HEK293 (cell line): ENCODE measurements at regions not wholly inside any gene's neighbourhood (a gene's known extent, or its start where the extent isn't known, plus 50 kb on each side); places are given as distances from the start of the nearest gene placed in this dataset.

Experiments
- CTCF ChIA-PET: fragments of 350-600 bp; formaldehyde crosslinking; extraction: SDS; loops from one replicate; lab custom pipeline; 2021; ENCODE audit warnings: antibody characterized with exemption; lab: Yijun Ruan, JAX
- POLR2A ChIA-PET: fragments of 300-600 bp; formaldehyde crosslinking; extraction: SDS; loops from one replicate; lab custom pipeline; 2020; ENCODE audit warnings: antibody characterized with exemption, inconsistent platforms; lab: Yijun Ruan, JAX
- H3K27ac ChIP-seq: fragments of 200-500 bp; sonication (Bioruptor generic); 2 replicates; pipeline ENCODE4 v1.5.1; 2014; ENCODE audit warnings: low read depth, low read length, control low read depth, inconsistent platforms; ENCODE audit errors: extremely low read depth
- H3K36me3 ChIP-seq, 2 experiments: fragments of 200-500 bp in 1 of 2; sonication (Bioruptor generic) in 1 of 2; 1 replicate in 1 of 2; 2 replicates in 1 of 2; pipeline ENCODE4 v1.5.1; 2014 to 2017; ENCODE audit warnings: inconsistent platforms in 2 of 2, low read length in 2 of 2; ENCODE audit not compliant: control insufficient read depth in 2 of 2, insufficient read depth in 1 of 2
- H3K4me1 ChIP-seq: fragments of 200-500 bp; sonication (Bioruptor generic); 2 replicates; pipeline ENCODE4 v1.5.1; 2014; ENCODE audit warnings: mild to moderate bottlenecking, low read length, inconsistent platforms; ENCODE audit not compliant: control insufficient read depth, insufficient read depth
- H3K4me3 ChIP-seq: 2 replicates; pipeline ENCODE4 v1.5.1; 2011; ENCODE audit warnings: low read depth, mild to moderate bottlenecking, control low read depth, low read length, moderate library complexity
- H3K9me3 ChIP-seq: fragments of 200-500 bp; sonication (Bioruptor generic); 2 replicates; pipeline ENCODE4 v1.5.1; 2014; ENCODE audit warnings: low read depth, low read length, inconsistent platforms; ENCODE audit not compliant: control insufficient read depth, insufficient read depth
- ZBTB48 ChIP-seq: fragments of 450-650 bp; formaldehyde crosslinking; IDR thresholded peaks from 2 replicates; pipeline ENCODE4 v1.5.1; 2016; ENCODE audit warnings: missing biosample characterization, missing genetic modification characterization
- ZFP37 ChIP-seq: fragments of 450-650 bp; formaldehyde crosslinking; IDR thresholded peaks from 2 replicates; pipeline ENCODE4 v1.5.1; 2016; ENCODE audit warnings: missing biosample characterization, missing genetic modification characterization
- ZNF169 ChIP-seq: fragments of 450-650 bp; formaldehyde crosslinking; IDR thresholded peaks from 2 replicates; pipeline ENCODE4 v1.5.1; 2016; ENCODE audit warnings: missing biosample characterization, missing genetic modification characterization
- ZNF202 ChIP-seq: fragments of 450-650 bp; formaldehyde crosslinking; IDR thresholded peaks from 2 replicates; pipeline ENCODE4 v1.5.1; 2016; ENCODE audit warnings: missing biosample characterization, missing genetic modification characterization, borderline replicate concordance
- ZNF239 ChIP-seq: fragments of 450-650 bp; formaldehyde crosslinking; IDR thresholded peaks from 2 replicates; pipeline ENCODE4 v1.5.1; 2016; ENCODE audit warnings: missing biosample characterization, missing genetic modification characterization
- ZNF248 ChIP-seq: fragments of 450-650 bp; formaldehyde crosslinking; IDR thresholded peaks from 2 replicates; pipeline ENCODE4 v1.5.1; 2017; ENCODE audit warnings: missing biosample characterization, missing genetic modification characterization
- ZNF350 ChIP-seq: fragments of 450-650 bp; formaldehyde crosslinking; IDR thresholded peaks from 2 replicates; pipeline ENCODE4 v1.5.0; 2017; ENCODE audit warnings: missing biosample characterization, mild to moderate bottlenecking, missing genetic modification characterization
- ZNF555 ChIP-seq: fragments of 450-650 bp; formaldehyde crosslinking; conservative IDR thresholded peaks from 2 replicates; pipeline ENCODE4 v1.5.1; 2017; ENCODE audit warnings: missing biosample characterization, mild to moderate bottlenecking, missing genetic modification characterization, inconsistent platforms
- ZNF596 ChIP-seq: fragments of 450-650 bp; IDR thresholded peaks from 2 replicates; pipeline ENCODE4 v1.5.0; 2018; ENCODE audit warnings: missing biosample characterization, mild to moderate bottlenecking, missing genetic modification characterization, moderate library complexity
- ZNF677 ChIP-seq: fragments of 450-650 bp; IDR thresholded peaks from 2 replicates; pipeline ENCODE4 v1.5.0; 2018; ENCODE audit warnings: missing biosample characterization, mild to moderate bottlenecking, missing genetic modification characterization, moderate library complexity
- TF ChIP-seq, protein P1 (sequence below): fragments of 450-650 bp; formaldehyde crosslinking; IDR thresholded peaks from 2 replicates; pipeline ENCODE4 v1.5.1; 2016; ENCODE audit warnings: missing biosample characterization, missing genetic modification characterization
- TF ChIP-seq, protein P2 (sequence below): fragments of 450-650 bp; formaldehyde crosslinking; IDR thresholded peaks from 2 replicates; pipeline ENCODE4 v1.5.1; 2016; ENCODE audit warnings: missing biosample characterization, missing genetic modification characterization
- TF ChIP-seq, protein P3 (sequence below): fragments of 450-650 bp; formaldehyde crosslinking; IDR thresholded peaks from 2 replicates; pipeline ENCODE4 v1.5.1; 2016; ENCODE audit warnings: missing biosample characterization, missing genetic modification characterization
- TF ChIP-seq, protein P4 (sequence below): fragments of 450-650 bp; IDR thresholded peaks from 2 replicates; pipeline ENCODE4 v1.5.1; 2018; ENCODE audit warnings: missing biosample characterization, mild to moderate bottlenecking, missing genetic modification characterization
- TF ChIP-seq, protein P5 (sequence below): fragments of 450-650 bp; formaldehyde crosslinking; IDR thresholded peaks from 2 replicates; pipeline ENCODE4 v1.5.1; 2016; ENCODE audit warnings: missing biosample characterization, missing genetic modification characterization
- TF ChIP-seq, protein P6 (sequence below): fragments of 450-650 bp; formaldehyde crosslinking; IDR thresholded peaks from 2 replicates; pipeline ENCODE4 v1.5.1; 2016; ENCODE audit warnings: missing biosample characterization, missing genetic modification characterization

DNA sequence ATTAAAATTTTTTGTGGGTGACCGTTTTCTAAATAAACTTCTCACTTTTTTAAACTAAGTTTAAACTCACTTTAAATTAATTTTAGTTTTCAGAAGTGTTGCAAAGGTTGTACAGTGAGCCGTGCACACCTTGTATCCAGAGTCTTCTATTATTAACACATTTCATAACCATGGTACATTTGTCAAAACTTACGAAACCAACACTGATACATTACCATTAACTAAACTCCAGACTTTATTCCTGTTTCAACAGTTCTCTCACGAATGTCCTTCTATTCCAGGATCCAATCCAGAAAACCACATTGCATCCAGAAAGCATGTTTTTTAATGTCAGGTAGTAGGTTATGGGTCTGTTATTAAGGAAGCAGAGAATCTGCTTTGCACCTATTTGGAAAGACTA is 319.9 kb downstream of the CBLN4 start:
- Histone ChIP-seq H3K27ac (no peak overlapping the region), H3K9me3 (no peaks in the 10 kb centered on the region), H3K4me1 (no peaks in the 10 kb centered on the region), H3K36me3 (no peaks in the 10 kb centered on the region), H3K4me3 (no peak overlapping the region)
- CTCF ChIA-PET, result interaction anchor here (0.6 kb wide), 1 partner anchor 51 kb away, joined by 3 read pairs; no protein-coding TSS in a partner anchor
- POLR2A ChIA-PET, result no interaction called here
- TF ChIP-seq ZNF248 (tag by site-specific recombination) (no peak), ZNF677 (tag by site-specific recombination) (no peak), ZNF350 (tag by site-specific recombination) (no peak), ZBTB48 (tag by site-specific recombination) (no peak), ZNF555 (tag by site-specific recombination) (no peak), ZNF239 (tag by site-specific recombination) (no peak), ZNF169 (tag by site-specific recombination) (no peak), ZNF596 (tag by site-specific recombination) (no peak), ZFP37 (no peak), ZNF202 (tag by site-specific recombination) (no peak)
- TF ChIP-seq, protein P1, sequence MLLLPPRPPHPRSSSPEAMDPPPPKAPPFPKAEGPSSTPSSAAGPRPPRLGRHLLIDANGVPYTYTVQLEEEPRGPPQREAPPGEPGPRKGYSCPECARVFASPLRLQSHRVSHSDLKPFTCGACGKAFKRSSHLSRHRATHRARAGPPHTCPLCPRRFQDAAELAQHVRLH (tag by site-specific recombination), result no peak
- TF ChIP-seq, protein P2, sequence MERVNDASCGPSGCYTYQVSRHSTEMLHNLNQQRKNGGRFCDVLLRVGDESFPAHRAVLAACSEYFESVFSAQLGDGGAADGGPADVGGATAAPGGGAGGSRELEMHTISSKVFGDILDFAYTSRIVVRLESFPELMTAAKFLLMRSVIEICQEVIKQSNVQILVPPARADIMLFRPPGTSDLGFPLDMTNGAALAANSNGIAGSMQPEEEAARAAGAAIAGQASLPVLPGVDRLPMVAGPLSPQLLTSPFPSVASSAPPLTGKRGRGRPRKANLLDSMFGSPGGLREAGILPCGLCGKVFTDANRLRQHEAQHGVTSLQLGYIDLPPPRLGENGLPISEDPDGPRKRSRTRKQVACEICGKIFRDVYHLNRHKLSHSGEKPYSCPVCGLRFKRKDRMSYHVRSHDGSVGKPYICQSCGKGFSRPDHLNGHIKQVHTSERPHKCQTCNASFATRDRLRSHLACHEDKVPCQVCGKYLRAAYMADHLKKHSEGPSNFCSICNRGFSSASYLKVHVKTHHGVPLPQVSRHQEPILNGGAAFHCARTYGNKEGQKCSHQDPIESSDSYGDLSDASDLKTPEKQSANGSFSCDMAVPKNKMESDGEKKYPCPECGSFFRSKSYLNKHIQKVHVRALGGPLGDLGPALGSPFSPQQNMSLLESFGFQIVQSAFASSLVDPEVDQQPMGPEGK (tag by site-specific recombination), result no peak
- TF ChIP-seq, protein P3, sequence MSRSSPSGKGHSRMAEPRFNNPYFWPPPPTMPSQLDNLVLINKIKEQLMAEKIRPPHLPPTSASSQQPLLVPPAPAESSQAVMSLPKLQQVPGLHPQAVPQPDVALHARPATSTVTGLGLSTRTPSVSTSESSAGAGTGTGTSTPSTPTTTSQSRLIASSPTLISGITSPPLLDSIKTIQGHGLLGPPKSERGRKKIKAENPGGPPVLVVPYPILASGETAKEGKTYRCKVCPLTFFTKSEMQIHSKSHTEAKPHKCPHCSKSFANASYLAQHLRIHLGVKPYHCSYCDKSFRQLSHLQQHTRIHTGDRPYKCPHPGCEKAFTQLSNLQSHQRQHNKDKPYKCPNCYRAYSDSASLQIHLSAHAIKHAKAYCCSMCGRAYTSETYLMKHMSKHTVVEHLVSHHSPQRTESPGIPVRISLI (tag by site-specific recombination), result no peak
- TF ChIP-seq, protein P4, sequence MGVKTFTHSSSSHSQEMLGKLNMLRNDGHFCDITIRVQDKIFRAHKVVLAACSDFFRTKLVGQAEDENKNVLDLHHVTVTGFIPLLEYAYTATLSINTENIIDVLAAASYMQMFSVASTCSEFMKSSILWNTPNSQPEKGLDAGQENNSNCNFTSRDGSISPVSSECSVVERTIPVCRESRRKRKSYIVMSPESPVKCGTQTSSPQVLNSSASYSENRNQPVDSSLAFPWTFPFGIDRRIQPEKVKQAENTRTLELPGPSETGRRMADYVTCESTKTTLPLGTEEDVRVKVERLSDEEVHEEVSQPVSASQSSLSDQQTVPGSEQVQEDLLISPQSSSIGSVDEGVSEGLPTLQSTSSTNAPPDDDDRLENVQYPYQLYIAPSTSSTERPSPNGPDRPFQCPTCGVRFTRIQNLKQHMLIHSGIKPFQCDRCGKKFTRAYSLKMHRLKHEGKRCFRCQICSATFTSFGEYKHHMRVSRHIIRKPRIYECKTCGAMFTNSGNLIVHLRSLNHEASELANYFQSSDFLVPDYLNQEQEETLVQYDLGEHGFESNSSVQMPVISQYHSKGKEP (tag by site-specific recombination), result no peak
- TF ChIP-seq, protein P5, sequence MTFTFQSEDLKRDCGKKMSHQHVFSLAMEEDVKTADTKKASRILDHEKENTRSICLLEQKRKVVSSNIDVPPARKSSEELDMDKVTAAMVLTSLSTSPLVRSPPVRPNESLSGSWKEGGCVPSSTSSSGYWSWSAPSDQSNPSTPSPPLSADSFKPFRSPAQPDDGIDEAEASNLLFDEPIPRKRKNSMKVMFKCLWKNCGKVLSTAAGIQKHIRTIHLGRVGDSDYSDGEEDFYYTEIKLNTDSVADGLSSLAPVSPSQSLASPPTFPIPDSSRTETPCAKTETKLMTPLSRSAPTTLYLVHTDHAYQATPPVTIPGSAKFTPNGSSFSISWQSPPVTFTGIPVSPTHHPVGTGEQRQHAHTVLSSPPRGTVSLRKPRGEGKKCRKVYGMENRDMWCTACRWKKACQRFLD (tag by site-specific recombination), result no peak
- TF ChIP-seq, protein P6, sequence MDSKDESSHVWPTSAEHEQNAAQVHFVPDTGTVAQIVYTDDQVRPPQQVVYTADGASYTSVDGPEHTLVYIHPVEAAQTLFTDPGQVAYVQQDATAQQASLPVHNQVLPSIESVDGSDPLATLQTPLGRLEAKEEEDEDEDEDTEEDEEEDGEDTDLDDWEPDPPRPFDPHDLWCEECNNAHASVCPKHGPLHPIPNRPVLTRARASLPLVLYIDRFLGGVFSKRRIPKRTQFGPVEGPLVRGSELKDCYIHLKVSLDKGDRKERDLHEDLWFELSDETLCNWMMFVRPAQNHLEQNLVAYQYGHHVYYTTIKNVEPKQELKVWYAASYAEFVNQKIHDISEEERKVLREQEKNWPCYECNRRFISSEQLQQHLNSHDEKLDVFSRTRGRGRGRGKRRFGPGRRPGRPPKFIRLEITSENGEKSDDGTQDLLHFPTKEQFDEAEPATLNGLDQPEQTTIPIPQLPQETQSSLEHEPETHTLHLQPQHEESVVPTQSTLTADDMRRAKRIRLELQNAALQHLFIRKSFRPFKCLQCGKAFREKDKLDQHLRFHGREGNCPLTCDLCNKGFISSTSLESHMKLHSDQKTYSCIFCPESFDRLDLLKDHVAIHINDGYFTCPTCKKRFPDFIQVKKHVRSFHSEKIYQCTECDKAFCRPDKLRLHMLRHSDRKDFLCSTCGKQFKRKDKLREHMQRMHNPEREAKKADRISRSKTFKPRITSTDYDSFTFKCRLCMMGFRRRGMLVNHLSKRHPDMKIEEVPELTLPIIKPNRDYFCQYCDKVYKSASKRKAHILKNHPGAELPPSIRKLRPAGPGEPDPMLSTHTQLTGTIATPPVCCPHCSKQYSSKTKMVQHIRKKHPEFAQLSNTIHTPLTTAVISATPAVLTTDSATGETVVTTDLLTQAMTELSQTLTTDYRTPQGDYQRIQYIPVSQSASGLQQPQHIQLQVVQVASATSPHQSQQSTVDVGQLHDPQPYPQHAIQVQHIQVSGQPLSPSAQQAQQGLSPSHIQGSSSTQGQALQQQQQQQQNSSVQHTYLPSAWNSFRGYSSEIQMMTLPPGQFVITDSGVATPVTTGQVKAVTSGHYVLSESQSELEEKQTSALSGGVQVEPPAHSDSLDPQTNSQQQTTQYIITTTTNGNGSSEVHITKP (tag by site-specific recombination), result no peak
- TF ChIP-seq, all 188 proteins: peak for 0
